NCI-H1417 (cell line): ENCODE measurements at regions not wholly inside any gene's neighbourhood (a gene's known extent, or its start where the extent isn't known, plus 50 kb on each side); places are given as distances from the start of the nearest gene placed in this dataset.

Experiments
- DNase-seq, 3 experiments: peaks; one replicate each; lab custom pipeline; 2025; lab: John Stamatoyannopoulos, UW

GRCh38 chr3:103894162-103894822 lies 1459.5 kb downstream of the ZPLD1 start:
- peak in 1 of 3 experiments; percentile 11 for DNase-seq

- DNase-seq: no peak
These were observed 1464.5 kb downstream of the ZPLD1 start for GRCh38 chr3:103899328-103899727.

GRCh38 chr3:103904991-103905390 lies 1461.7 kb upstream of the ALCAM start:
- DNase-seq: no peak

GRCh38 chr3:103906304-103906703 lies 1460.4 kb upstream of the ALCAM start:
- no peak for DNase-seq

- no peak for DNase-seq
These were observed 1459.9 kb upstream of the ALCAM start for GRCh38 chr3:103906808-103907207.

GRCh38 chr3:103907567-103907966 lies 1459.1 kb upstream of the ALCAM start:
- no peak for DNase-seq

GRCh38 chr3:103909395-103909794 lies 1457.3 kb upstream of the ALCAM start:
- no peak for DNase-seq

- DNase-seq: peak in 1 of 3 experiments; percentile 93
These were observed 1448.4 kb upstream of the ALCAM start for GRCh38 chr3:103918336-103918735.

- no peak for DNase-seq
These were observed 1447.4 kb upstream of the ALCAM start for GRCh38 chr3:103919327-103919726.

- no peak for DNase-seq
These were observed 1442.8 kb upstream of the ALCAM start for GRCh38 chr3:103923907-103924306.

GRCh38 chr3:103924544-103924943 lies 1442.2 kb upstream of the ALCAM start:
- DNase-seq: peak in 1 of 3 experiments; percentile 8

GRCh38 chr3:103926936-103927335 lies 1439.8 kb upstream of the ALCAM start:
- no peak for DNase-seq

- DNase-seq: no peak
These were observed 1438.8 kb upstream of the ALCAM start for GRCh38 chr3:103927896-103928295.

- DNase-seq: no peak
These were observed 1429.6 kb upstream of the ALCAM start for GRCh38 chr3:103937094-103937493.

GRCh38 chr3:103947062-103947461 lies 1419.6 kb upstream of the ALCAM start:
- no peak for DNase-seq

GRCh38 chr3:103949693-103950092 lies 1417.0 kb upstream of the ALCAM start:
- DNase-seq: peak in 2 of 3 experiments; percentile 26 to 63

- DNase-seq: no peak
These were observed 1416.0 kb upstream of the ALCAM start for GRCh38 chr3:103950676-103951075.

GRCh38 chr3:103953796-103954195 lies 1412.9 kb upstream of the ALCAM start:
- peak in 2 of 3 experiments; percentile 28 for DNase-seq

GRCh38 chr3:103960819-103961218 lies 1405.9 kb upstream of the ALCAM start:
- no peak for DNase-seq

GRCh38 chr3:103963599-103963998 lies 1403.1 kb upstream of the ALCAM start:
- no peak for DNase-seq

GRCh38 chr3:103965764-103966163 lies 1400.9 kb upstream of the ALCAM start:
- DNase-seq: no peak

GRCh38 chr3:103966749-103967148 lies 1400.0 kb upstream of the ALCAM start:
- DNase-seq: no peak

- no peak for DNase-seq
These were observed 1398.6 kb upstream of the ALCAM start for GRCh38 chr3:103968131-103968530.

- DNase-seq: peak in 1 of 3 experiments; percentile 31
These were observed 1398.0 kb upstream of the ALCAM start for GRCh38 chr3:103968751-103969150.
